ENCODE measurements at regions not wholly inside any gene's neighbourhood (a gene's known extent, or its start where the extent isn't known, plus 50 kb on each side); places are given as distances from the start of the nearest gene placed in this dataset.
A peak's percentile ranks its signal among the peaks of the same experiment; 100 is the strongest.

DNA sequence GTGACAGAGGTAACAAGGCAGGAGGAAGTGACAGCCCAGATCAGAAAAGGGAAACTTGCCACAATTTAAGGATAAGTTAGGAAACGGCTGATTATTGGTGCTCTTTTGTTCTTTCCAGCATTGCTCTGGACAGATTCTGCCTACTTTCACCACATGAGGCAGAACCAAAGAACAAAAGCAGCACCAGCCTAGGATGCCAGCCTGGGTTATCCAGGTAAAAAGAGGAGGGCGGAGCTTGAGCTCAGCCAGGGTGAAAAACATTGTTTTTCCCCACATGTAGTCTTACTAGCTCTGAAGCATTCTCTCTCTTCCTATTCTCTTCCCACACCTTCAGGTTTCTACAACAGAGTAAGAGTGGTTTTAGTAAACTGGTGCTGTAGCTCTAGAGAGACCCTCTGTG is 300.5 kb downstream of the TMX3 start:
- no peak for DNase-seq (ENCODE audit: low read depth)
- H3K4me3 ChIP-seq (ENCODE audit: control insufficient read depth, low read depth, low read length) = no peak overlapping the region
- TF ChIP-seq, protein P1, sequence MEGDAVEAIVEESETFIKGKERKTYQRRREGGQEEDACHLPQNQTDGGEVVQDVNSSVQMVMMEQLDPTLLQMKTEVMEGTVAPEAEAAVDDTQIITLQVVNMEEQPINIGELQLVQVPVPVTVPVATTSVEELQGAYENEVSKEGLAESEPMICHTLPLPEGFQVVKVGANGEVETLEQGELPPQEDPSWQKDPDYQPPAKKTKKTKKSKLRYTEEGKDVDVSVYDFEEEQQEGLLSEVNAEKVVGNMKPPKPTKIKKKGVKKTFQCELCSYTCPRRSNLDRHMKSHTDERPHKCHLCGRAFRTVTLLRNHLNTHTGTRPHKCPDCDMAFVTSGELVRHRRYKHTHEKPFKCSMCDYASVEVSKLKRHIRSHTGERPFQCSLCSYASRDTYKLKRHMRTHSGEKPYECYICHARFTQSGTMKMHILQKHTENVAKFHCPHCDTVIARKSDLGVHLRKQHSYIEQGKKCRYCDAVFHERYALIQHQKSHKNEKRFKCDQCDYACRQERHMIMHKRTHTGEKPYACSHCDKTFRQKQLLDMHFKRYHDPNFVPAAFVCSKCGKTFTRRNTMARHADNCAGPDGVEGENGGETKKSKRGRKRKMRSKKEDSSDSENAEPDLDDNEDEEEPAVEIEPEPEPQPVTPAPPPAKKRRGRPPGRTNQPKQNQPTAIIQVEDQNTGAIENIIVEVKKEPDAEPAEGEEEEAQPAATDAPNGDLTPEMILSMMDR (conservative IDR thresholded peaks at IDR 0.05; ENCODE audit: control insufficient read depth, insufficient read depth, low read depth, low read length) = no peak

DNA sequence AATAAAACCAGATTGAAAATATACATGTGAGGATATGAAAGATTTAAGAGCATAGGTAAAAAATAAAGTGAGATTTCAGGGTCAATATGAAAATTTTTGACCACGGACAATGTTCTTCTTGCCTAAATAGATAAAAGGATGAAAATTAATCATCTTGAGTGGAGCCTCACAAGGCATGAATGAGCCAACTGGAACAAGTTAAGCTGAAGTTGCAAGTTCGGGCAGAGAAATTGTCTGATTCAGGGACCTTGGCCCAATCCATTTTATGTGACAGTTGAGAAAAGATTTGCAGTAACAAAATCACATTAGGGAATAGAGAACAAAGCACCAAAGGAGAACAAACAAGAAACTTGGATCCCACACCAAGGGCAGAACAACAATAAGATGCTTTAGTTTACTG is 305.3 kb downstream of the TMX3 start:
- no peak for DNase-seq (ENCODE audit: low read depth)
- H3K4me3 ChIP-seq (ENCODE audit: control insufficient read depth, low read depth, low read length) = no peak overlapping the region
- TF ChIP-seq, protein P1 (conservative IDR thresholded peaks at IDR 0.05; ENCODE audit: control insufficient read depth, insufficient read depth, low read depth, low read length) = no peak

DNA sequence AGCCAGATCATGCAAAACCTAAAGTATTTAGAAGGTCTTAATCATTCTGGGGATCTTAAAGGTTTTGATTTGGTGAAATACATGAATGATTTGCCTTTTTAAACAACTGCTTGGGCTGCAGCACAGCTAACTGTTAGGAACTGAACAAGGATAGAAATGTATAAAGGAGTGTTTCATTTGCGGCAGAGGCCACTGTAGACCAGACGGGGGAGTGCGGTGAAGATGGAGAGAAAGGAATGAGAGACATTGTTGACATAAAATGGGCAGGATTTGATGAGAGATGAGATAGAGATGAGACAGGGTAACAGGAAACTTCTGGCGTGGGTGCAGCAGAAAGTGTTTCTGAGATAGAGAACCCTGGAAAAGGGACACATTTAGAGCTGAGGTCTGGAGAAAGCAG is 308.1 kb downstream of the TMX3 start:
- TF ChIP-seq, protein P1 (conservative IDR thresholded peaks at IDR 0.05; ENCODE audit: control insufficient read depth, insufficient read depth, low read depth, low read length) = peak; percentile 32
- H3K4me3 ChIP-seq (ENCODE audit: control insufficient read depth, low read depth, low read length) = no peak overlapping the region
- no peak for DNase-seq (ENCODE audit: low read depth)

DNA sequence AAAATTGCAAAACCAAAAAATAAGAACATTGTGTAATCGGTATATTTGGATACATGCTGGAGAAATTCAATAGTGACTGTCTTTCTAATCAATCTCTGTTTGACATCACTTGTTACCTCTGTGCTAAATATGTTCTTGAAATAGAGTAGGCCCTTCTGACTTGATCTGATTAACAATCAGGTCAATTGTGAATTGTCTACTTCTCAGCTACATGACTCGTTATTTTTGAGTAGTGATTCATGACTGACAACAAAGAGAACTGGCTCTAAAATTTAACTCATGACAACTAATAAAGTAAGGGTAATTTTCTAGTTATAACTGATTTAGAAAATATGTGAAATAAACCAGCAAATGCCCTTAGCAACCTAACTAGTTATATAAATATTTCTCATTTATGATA is 312.1 kb downstream of the TMX3 start:
- TF ChIP-seq, protein P1 (conservative IDR thresholded peaks at IDR 0.05; ENCODE audit: control insufficient read depth, insufficient read depth, low read depth, low read length) = no peak
- DNase-seq (ENCODE audit: low read depth) = no peak
- no peak overlapping the region for H3K4me3 ChIP-seq (ENCODE audit: control insufficient read depth, low read depth, low read length)

DNA sequence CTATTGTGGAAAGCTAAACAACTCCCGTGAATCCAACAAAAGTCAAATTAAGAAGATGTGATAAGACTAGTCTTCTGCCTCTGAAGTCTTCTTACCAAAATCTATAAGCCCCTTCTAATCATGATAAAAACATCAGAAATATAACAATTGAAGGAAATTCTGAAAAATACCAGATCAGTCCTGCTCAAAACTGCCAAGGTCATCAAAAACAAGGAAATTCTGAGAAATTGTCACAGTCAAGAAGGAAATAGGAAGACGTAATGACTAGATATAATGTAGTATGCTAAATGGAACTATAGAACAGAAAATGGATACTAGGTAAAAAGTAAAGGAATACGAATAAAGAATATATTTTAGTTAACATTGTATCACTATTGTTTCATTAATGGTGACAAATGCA is 314.0 kb downstream of the TMX3 start:
- TF ChIP-seq, protein P1 (conservative IDR thresholded peaks at IDR 0.05; ENCODE audit: control insufficient read depth, insufficient read depth, low read depth, low read length) = no peak
- DNase-seq (ENCODE audit: low read depth) = no peak
- H3K4me3 ChIP-seq (ENCODE audit: control insufficient read depth, low read depth, low read length) = no peak overlapping the region

DNA sequence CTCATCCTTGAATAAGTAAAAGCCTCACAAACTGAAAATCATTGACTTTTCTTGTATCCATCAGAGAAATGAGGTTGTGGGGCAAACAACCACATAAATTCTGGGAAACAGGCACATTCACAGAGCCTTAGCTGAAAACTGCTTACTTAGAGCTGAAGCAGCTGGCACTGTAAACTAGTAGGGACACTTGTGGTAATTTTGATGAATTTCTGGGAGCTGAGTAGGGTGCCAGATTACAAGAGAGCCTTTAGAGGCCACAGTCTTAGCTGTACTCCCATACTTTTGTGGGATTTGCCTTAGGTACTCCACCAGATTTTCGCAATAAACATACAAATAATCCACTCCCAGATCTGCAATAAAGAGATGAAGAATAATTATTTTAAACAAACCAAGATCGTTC is 315.2 kb downstream of the TMX3 start:
- no peak for DNase-seq (ENCODE audit: low read depth)
- TF ChIP-seq, protein P1 (conservative IDR thresholded peaks at IDR 0.05; ENCODE audit: control insufficient read depth, insufficient read depth, low read depth, low read length) = no peak

More for the DNA sequence above, 315.2 kb downstream of the TMX3 start:
- no peak overlapping the region for H3K4me3 ChIP-seq (ENCODE audit: control insufficient read depth, low read depth, low read length)
